Fibroblast of the aortic adventitia (primary cell): ENCODE measurements at regions not wholly inside any gene's neighbourhood (a gene's known extent, or its start where the extent isn't known, plus 50 kb on each side); places are given as distances from the start of the nearest gene placed in this dataset.

Experiments
- DNase-seq: peaks from one replicate; pipeline ENCODE4 v3.0.0-alpha.2; 2010; ENCODE audit warnings: low read depth
- H3K4me3 ChIP-seq: 2 replicates; pipeline ENCODE4 v1.5.1; 2011; ENCODE audit warnings: low read depth, mild to moderate bottlenecking, control low read depth, low read length, moderate library complexity
- CTCF ChIP-seq: IDR thresholded peaks from 2 replicates; pipeline ENCODE4 v1.5.1; 2011; ENCODE audit warnings: mild to moderate bottlenecking, low read length, control low read depth, inconsistent platforms; ENCODE audit not compliant: insufficient read depth

DNA sequence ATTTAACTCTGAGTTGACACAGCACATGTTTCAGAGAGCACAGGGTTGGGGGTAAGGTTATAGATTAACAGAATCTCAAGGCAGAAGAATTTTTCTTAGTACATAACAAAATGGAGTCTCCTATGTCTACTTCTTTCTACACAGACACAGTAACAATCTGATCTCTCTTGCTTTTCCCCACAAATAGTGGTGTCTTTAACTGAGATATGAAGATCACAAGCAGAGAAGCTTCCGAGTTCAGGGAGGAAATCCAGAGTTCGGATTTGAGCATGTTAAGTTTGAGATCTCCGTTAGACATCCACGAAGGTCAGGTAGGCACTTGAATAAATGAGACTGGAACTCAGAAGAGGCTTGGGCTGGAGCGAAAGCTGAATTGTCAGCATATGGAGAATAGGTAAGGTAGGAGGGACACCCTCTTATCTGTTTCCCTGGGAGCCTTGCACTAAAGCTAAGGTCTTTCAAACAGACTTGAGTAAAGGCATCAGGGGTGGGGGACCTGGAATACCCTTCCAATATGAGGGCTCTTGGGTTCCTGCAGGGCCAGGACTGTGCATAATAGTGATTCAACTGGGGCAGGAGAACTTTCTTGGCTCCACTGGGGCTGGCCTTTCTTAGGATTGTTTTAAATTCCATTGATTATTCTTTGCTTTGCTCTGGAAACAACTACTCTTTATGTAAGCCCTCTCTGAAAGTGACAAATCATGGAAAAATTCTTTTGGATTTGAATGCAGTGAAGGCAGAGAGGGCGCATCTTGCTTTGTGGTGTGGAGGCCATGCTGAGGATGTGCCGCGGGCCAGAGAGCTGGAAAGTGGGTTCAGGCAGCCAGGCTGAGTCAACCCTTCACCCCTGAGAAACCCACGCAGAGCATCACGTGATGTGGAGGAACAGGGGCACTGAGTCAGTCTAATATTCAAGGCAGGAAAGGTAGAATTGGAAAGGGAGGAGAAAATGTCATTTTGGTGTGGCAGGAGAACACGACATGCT is 62.7 kb upstream of the AMPD3 start:
- DNase-seq = peak; percentile 82
- TF ChIP-seq CTCF = no peak

DNA sequence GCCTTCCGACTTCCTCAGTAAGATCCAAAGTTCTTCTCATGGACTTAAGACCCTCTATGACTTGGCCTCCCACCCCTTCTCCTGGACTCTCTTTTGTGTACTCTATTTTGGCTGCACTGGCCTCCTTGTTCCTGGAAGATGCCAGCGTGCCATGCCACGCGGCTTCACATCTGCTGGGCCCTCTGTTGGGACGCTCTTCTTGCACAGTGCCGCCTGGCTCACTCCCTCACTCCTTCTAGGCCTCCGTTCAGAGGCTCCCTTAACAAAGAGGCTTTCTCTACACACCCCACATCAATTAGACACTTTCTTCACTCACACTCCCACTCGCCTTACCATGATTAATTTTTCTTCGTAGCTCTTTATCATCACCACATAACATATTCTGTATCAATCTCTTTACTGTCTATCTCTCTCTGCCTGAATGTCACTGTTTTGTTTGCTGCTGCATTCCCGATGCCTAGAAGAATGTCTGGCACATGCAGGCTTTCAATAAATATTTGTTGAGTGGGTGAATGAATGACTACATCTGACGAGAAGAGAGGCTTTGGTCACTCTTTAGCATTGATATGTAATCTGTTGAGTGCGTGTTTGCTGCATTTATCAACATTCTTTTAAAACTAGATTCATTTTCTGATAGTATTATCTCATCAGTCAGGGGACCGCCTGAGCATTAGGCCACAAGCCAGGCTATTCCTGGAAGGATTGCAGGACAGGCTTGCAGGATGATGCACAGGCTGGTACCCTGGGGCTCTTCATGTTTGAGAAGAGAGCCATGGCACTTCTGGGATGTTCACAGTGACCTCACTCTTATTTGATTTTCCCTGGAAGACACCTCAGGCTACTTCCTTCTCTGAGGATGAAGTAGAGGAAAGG is 60.6 kb upstream of the AMPD3 start:
- H3K4me3 ChIP-seq = no peak overlapping the region
- TF ChIP-seq CTCF = no peak
- DNase-seq = peak; percentile 95

More for the DNA sequence above, 62.7 kb upstream of the AMPD3 start:
- no peak overlapping the region for H3K4me3 ChIP-seq

GRCh38 chr11:10395166-10395897 is 59.7 kb upstream of the AMPD3 start:
- no peak overlapping the region for H3K4me3 ChIP-seq
- DNase-seq = peak; percentile 78
- no peak for TF ChIP-seq CTCF

DNA sequence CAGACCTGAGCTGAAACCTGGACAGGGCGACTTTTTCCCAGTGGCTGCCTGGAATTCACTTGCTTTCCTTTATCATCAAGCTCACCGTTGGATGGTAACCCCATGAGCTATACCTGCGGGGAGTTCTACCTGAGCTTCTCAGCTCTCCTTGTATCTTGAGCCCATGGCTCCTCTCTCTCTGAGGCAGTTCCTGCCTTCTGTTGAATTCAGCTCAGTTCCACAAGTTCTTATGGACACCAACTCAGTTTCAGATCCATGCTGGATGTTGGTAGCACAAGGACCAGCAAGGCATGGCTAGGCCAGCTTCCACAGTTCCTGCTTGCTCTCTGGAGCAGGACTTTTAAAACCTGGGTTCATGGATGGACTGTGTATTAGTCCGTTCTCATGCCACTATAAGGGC is 58.3 kb upstream of the AMPD3 start:
- no peak overlapping the region for H3K4me3 ChIP-seq
- DNase-seq = no peak
- no peak for TF ChIP-seq CTCF

GRCh38 chr11:10397226-10397987 is 57.7 kb upstream of the AMPD3 start:
- no peak for TF ChIP-seq CTCF
- DNase-seq = no peak
- H3K4me3 ChIP-seq = no peak overlapping the region

DNA sequence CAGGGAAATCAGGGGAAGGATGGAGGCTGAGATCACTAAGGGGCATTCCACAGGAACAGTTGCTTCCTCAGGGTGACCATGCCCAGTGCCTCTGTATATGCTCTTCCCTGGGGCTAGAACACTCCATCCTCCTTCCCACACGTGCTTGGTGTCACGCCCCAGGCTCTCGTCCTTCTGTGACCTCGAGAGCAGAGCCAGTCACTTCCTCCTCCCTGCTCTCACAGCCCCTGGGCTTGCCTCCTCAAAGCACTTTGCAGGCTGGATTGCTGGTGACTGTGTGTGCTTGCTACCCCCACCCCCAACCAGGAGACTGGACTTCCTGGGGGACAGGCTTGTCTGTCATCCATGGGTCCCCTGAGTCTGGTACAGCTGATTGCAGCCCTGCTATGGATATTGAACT is 56.5 kb upstream of the AMPD3 start:
- no peak for DNase-seq
- H3K4me3 ChIP-seq = no peak overlapping the region
- no peak for TF ChIP-seq CTCF
